GM18505 (cell line): ENCODE measurements at regions not wholly inside any gene's neighbourhood (a gene's known extent, or its start where the extent isn't known, plus 50 kb on each side); places are given as distances from the start of the nearest gene placed in this dataset.
"Not testable (repeated sequence)": the region's sequence is repeated elsewhere in the genome, so short reads cannot be mapped to it uniquely, and the experiment has no call there.

Source experiments
- ATAC-seq: cut with Tn5 transposase; IDR thresholded peaks from one replicate; pipeline ENCODE4 v1.9.1; 2021; ENCODE audit not compliant: unreplicated experiment
- POLR2A ChIP-seq: IDR thresholded peaks from 4 replicates; pipeline ENCODE4 v1.6.1; 2011; ENCODE audit warnings: borderline replicate concordance; ENCODE audit not compliant: insufficient read depth, insufficient read length; ENCODE audit errors: extremely low read depth

DNA sequence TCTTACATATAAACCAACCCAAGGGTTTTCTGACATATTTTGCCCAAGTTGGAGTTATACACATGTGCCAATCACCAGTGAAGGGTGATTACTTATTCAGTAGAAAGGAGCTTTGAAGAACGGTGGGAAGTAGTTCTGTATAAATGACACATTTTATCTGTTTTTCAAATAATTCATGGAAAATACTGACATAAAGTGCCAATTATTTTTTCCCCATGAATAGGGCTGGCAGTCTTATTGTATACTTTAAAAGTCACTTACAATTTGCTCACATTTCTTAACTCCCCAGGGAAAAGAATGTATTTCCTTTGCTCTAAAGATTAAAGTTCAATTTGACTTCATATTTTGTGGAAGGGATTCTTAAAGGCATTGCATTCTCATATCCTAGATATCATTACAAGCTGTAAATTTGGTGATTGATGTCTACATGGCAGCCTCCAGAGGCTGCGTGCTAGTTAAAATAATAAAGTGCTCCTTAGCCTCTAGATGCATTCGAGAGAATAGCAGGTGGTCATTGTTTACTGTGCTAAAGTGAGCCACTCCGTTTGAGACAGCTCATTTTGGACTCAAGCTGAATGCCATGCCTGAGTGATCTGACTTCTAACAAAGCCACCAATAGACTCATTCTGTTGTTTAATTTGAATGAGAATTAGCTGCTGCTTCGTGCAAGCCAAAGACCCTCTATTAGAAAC lies 148.8 kb upstream of the NRP1 start:
- TF ChIP-seq POLR2A = no peak
- ATAC-seq = no peak

DNA sequence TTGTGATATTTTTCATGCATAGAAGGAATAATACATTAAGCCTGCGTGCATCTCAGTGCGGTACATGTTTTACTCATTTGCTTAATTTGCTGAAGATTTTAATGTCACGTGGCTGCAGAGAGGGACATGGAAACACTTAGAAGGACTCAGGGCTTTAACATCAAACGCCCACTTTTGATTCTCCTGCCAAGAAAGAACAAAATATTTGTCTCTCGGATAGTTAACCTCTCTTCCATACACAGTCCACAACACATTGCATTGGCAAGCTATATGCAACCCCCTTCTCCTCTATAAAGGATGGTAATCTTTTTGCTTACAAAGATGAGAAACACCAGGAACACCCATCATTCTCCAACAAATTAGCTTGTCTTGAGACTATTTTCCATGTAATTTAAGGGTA lies 148.0 kb upstream of the NRP1 start:
- no peak for ATAC-seq
- TF ChIP-seq POLR2A = no peak

DNA sequence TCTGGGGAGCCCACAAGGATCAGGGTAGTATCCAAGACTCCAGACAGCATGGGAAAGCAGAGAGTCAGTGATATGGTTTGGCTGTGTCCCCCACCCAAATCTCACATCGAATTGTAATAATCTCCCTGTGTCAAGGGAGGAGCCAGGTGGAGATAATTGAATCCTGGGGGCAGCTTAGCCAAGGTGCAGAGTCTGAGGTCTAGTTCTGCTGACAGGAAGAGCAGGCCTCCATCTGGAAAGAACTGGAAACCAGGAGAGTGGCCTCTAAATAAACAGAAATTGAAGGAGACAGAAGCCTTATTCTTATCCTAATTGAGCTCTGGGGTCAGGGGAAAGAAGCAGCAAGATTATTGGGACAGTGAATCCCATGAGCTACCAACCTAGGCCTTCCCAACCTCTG lies 146.7 kb upstream of the NRP1 start:
- TF ChIP-seq POLR2A = no peak
- no peak for ATAC-seq

- ATAC-seq = not testable (repeated sequence)
Observed at GRCh38 chr10:33480417-33480816, 145.9 kb upstream of the NRP1 start.

- no peak for ATAC-seq
- TF ChIP-seq POLR2A = no peak
Observed at GRCh38 chr10:33478675-33479125, 144.2 kb upstream of the NRP1 start.

GRCh38 chr10:33478089-33478674 lies 143.7 kb upstream of the NRP1 start:
- ATAC-seq = no peak
- no peak for TF ChIP-seq POLR2A

DNA sequence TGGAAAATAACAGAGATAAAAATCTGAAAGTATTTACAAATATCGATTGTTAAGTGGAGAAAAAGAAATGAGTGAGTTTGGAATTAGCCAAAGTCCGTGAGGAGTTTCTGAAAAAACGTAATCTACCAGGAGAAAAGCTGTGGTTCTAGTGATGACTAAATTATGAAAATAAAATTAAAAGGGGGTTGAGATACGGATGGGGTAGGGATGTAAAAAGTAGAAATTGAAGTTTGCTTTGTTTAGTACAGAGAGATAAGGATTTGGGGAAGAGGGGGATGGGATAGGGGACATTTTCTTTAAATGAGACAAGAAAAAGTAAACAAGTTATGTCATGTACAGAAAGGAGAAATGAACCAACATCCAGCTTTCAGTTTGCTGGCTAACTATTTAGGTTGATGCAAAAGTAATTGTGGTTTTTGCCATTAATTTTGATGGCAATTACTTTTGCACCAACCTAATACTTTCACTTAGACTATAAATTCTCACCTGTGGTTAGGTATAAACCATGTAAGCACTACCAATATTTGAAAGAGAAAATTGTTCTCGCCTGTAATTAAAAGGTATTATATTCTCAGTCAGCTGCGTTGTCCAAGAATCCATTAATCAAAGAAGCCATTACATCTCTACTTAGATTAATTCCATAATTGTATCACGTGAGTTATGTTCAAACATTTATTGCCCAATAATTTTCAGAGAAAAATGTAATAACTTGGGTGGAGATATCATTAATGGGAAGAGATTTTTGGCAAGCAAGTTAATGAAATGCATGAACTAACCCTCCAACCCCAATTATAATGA lies 143.0 kb upstream of the NRP1 start:
- no peak for TF ChIP-seq POLR2A
- no peak for ATAC-seq

DNA sequence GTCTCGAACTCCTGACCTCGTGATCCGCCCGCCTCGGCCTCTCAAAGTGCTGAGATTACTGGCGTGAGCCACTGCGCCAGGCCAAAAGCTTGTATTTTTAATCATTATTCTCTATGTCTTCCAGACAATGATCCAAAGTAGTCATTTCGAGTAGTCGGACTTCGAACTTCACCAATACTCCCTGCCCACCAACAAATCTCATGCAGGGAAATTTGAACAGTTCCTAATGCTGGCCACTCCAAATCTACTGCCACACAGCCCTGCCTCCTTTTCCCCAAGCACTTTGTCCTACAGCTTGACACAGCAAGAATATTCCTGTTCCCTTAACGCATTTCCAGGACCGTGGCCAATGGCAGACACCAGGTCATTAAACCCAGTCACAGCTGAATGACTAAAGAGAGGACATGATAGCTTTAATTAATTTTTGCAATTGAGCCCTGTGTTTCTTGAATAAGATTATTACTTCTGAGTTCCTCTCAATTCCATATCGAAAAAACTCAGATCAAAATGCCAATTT lies 142.3 kb upstream of the NRP1 start:
- no peak for ATAC-seq
- no peak for TF ChIP-seq POLR2A

DNA sequence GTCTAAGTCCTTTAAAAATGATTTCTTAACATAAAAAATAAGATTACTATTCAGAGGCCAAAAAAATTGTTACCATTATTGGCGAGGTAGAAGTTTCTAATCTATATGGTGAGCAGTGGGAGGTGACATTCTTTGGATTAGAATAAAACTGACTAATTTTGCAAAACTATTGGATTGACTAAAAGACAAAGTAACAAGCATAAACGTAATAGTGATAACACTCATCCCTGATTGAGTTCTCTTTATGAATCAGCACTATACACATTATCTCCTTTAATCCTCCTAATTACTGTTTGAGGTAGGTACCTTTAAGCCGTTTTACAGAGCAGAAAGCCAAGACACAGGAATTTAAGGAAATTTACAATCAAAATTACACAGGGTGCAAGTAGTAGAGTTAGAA lies 139.2 kb upstream of the NRP1 start:
- ATAC-seq = no peak
- TF ChIP-seq POLR2A = no peak

DNA sequence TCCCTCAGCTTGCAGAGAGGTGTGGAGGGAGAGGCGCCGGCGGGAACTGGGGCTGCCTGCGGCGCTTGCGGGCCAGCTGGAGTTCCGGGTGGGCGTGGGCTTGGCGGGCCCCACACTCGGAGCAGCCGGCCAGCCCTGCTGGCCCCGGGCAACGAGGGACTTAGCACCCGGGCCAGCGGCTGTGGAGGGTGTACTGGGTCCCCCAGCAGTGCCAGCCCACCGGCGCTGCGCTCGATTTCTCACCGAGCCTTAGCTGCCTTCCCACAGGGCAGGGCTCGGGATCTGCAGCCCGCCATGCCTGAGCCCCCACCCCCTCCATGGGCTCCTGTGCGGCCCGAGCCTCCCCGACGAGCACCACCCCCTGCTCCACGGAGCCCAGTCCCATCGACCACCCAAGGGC lies 133.5 kb upstream of the NRP1 start:
- ATAC-seq = not testable (repeated sequence)

- no peak for TF ChIP-seq POLR2A
- no peak for ATAC-seq
Observed at GRCh38 chr10:33465747-33466146, 131.3 kb upstream of the NRP1 start.

DNA sequence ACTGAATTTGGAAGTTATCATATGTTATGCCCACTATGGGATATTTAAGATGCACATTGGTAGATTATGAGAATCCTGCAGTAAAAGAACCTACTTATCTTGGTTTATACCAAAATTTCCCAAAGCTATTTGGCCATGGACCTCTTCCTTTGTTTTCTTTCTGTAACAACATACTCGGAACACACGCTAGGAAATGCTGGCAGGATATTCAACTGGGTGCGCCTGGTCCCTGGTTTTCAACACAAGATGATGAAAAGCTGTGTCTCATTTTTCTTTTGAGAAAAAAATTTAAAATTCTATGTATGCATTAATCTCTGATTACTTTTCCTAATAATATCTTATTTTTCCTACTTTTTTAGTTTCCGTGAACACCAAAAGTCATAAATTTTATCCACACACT lies 128.5 kb upstream of the NRP1 start:
- ATAC-seq = no peak

DNA sequence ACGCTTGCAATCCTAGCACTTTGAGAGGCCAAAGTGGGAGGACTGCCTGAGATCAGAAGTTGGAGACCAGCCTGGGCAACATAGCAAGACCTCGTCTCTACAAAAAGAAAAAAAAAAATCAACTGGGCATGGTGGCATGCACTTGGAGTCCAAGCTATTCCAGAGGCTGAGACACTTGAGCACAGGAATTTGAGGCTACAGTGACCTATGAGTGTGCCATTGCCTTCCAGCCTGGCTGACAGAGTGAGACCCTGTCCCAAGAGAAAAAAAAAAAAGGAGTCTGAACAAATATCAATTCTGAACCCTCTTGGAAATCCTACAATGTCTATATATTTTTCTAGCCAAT lies 126.8 kb upstream of the NRP1 start:
- TF ChIP-seq POLR2A = no peak
- no peak for ATAC-seq

More for the DNA sequence above, 128.5 kb upstream of the NRP1 start:
- TF ChIP-seq POLR2A = no peak
